WTC11 (cell line): ENCODE measurements at regions not wholly inside any gene's neighbourhood (a gene's known extent, or its start where the extent isn't known, plus 50 kb on each side); places are given as distances from the start of the nearest gene placed in this dataset.

Experiments used
- ATAC-seq: fragments of 200-7000 bp; cut with Tn5 transposase; 2 replicates; pipeline ENCODE4 v1.10.0; 2021; ENCODE audit warnings: mild to moderate bottlenecking, moderate library complexity
- CTCF ChIA-PET: fragments of 300-600 bp; sonication (Branson Sonifier 250); formaldehyde crosslinking; loops from one replicate; lab custom pipeline; 2021; ENCODE audit warnings: antibody characterized with exemption; lab: Charles Lee
- POLR2A ChIA-PET: fragments of 350-600 bp; sonication (Branson Sonifier 250); formaldehyde crosslinking; loops from one replicate; lab custom pipeline; 2021; ENCODE audit warnings: antibody characterized with exemption; lab: Charles Lee
- DNase-seq: peaks from one replicate; pipeline ENCODE4 v3.0.0; 2021; ENCODE audit warnings: low spot score
- H3K27ac Mint-ChIP-seq: 2 replicates; pipeline ENCODE4 v1.8.0; 2021; ENCODE audit warnings: mixed read lengths
- H3K27me3 Mint-ChIP-seq: 2 replicates; pipeline ENCODE4 v1.8.0; 2021; ENCODE audit warnings: low read depth, mild to moderate bottlenecking, moderate library complexity, mixed read lengths
- H3K36me3 Mint-ChIP-seq: 2 replicates; pipeline ENCODE4 v1.8.0; 2021; ENCODE audit warnings: mixed read lengths
- H3K4me1 Mint-ChIP-seq: 2 replicates; pipeline ENCODE4 v1.8.0; 2022; ENCODE audit warnings: mixed read lengths
- H3K4me3 Mint-ChIP-seq: 2 replicates; pipeline ENCODE4 v1.8.0; 2021; ENCODE audit warnings: mild to moderate bottlenecking, moderate library complexity, mixed read lengths
- H3K9me3 Mint-ChIP-seq: 2 replicates; pipeline ENCODE4 v1.8.0; 2021; ENCODE audit warnings: mixed read lengths
- ELF4 ChIP-seq: sonication (generic); formaldehyde crosslinking; IDR thresholded peaks from 2 replicates; pipeline ENCODE4 v1.8.1; 2022; ENCODE audit warnings: low read depth, mild to moderate bottlenecking, moderate library complexity, missing genetic modification reagents
- EMX1 ChIP-seq: fragments of 250-450 bp; sonication (Bioruptor Pico); IDR thresholded peaks from 2 replicates; pipeline ENCODE4 v1.8.0; 2021; ENCODE audit warnings: mild to moderate bottlenecking
- ETV6 ChIP-seq: sonication (generic); formaldehyde crosslinking; IDR thresholded peaks from 2 replicates; pipeline ENCODE4 v1.8.1; 2022; ENCODE audit warnings: mild to moderate bottlenecking, missing genetic modification reagents
- FOXP1 ChIP-seq: sonication (generic); formaldehyde crosslinking; IDR thresholded peaks from 2 replicates; pipeline ENCODE4 v1.8.0; 2022; ENCODE audit warnings: missing genetic modification reagents, mild to moderate bottlenecking, moderate library complexity, borderline replicate concordance
- NR2C2 ChIP-seq: sonication (generic); formaldehyde crosslinking; IDR thresholded peaks from 2 replicates; pipeline ENCODE4 v1.8.0; 2022; ENCODE audit warnings: mild to moderate bottlenecking, missing genetic modification reagents
- RORB ChIP-seq: fragments of 250-450 bp; sonication (Bioruptor Pico); IDR thresholded peaks from 2 replicates; pipeline ENCODE4 v1.9.0; 2021; ENCODE audit warnings: mild to moderate bottlenecking
- ZBTB21 ChIP-seq: sonication (generic); formaldehyde crosslinking; IDR thresholded peaks from 2 replicates; pipeline ENCODE4 v1.8.1; 2023; ENCODE audit warnings: mild to moderate bottlenecking, missing genetic modification reagents, borderline replicate concordance
- ZNF219 ChIP-seq: sonication (generic); formaldehyde crosslinking; IDR thresholded peaks from 2 replicates; pipeline ENCODE4 v1.8.0; 2023; ENCODE audit warnings: missing genetic modification reagents, mild to moderate bottlenecking, borderline replicate concordance
- ZNF317 ChIP-seq: sonication (generic); formaldehyde crosslinking; IDR thresholded peaks from 2 replicates; pipeline ENCODE4 v1.8.1; 2023; ENCODE audit warnings: low read depth, mild to moderate bottlenecking, moderate library complexity, missing genetic modification reagents, borderline replicate concordance
- ZNF423 ChIP-seq: fragments of 250-450 bp; sonication (Bioruptor Pico); IDR thresholded peaks from 2 replicates; pipeline ENCODE4 v2.1.2; 2022; ENCODE audit warnings: mild to moderate bottlenecking, moderate library complexity
- TF ChIP-seq, protein P1 (sequence below): sonication (generic); formaldehyde crosslinking; IDR thresholded peaks from 2 replicates; pipeline ENCODE4 v1.8.1; 2023; ENCODE audit warnings: mild to moderate bottlenecking, missing genetic modification reagents, moderate library complexity
- TF ChIP-seq, protein P2 (sequence below): sonication (generic); formaldehyde crosslinking; IDR thresholded peaks from 2 replicates; pipeline ENCODE4 v1.8.1; 2023; ENCODE audit warnings: mild to moderate bottlenecking, missing genetic modification reagents
- TF ChIP-seq, protein P3 (sequence below): sonication (generic); formaldehyde crosslinking; IDR thresholded peaks from 2 replicates; pipeline ENCODE4 v1.8.1; 2023; ENCODE audit warnings: mild to moderate bottlenecking, missing genetic modification reagents, moderate library complexity
- TF ChIP-seq, protein P4 (sequence below): sonication (generic); formaldehyde crosslinking; IDR thresholded peaks from 2 replicates; pipeline ENCODE4 v1.8.1; 2022; ENCODE audit warnings: low read depth, missing genetic modification reagents, borderline replicate concordance
- TF ChIP-seq, protein P5 (sequence below): sonication (generic); formaldehyde crosslinking; IDR thresholded peaks from 2 replicates; pipeline ENCODE4 v1.8.1; 2022; ENCODE audit warnings: mild to moderate bottlenecking, moderate library complexity, missing genetic modification reagents
- TF ChIP-seq, protein P6 (sequence below): sonication (generic); formaldehyde crosslinking; IDR thresholded peaks from 2 replicates; pipeline ENCODE4 v1.8.1; 2023; ENCODE audit warnings: mild to moderate bottlenecking, missing genetic modification reagents, borderline replicate concordance
- TF ChIP-seq, protein P7 (sequence below): sonication (generic); formaldehyde crosslinking; IDR thresholded peaks from 2 replicates; pipeline ENCODE4 v1.8.0; 2023; ENCODE audit warnings: mild to moderate bottlenecking, missing genetic modification reagents

DNA sequence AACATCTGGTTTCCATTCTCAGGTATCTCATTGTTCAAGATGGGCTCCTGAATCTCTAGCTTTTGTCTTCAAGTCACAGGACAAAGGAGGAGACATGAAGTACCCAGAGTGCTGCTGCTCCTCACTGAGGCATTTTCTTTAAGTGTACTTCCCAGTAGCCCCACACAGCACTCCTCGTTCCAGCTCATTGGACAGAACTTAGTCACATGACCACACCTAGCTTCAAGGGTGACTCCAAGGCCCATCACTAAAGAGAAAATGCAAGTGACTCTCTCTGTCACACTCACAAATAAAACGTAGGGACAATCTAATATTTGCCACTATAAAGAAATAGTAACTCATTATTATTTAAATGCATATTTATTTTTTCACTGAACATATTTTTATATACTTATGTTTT, 58.3 kb upstream of the NEUROD6 start:
- no peak for ATAC-seq
- Mint-ChIP-seq H3K4me3 (no peak overlapping the region), H3K36me3 (no peaks in the 10 kb centered on the region), H3K27me3 (no peaks in the 10 kb centered on the region), H3K9me3 (peaks cover 11% of the 10 kb centered on the region), H3K27ac (no peak overlapping the region), H3K4me1 (0 out of 2 replicates have a peak, but pooled peaks cover 3% of the 10 kb centered on the region)
- DNase-seq: no peak
- TF ChIP-seq, protein P1, sequence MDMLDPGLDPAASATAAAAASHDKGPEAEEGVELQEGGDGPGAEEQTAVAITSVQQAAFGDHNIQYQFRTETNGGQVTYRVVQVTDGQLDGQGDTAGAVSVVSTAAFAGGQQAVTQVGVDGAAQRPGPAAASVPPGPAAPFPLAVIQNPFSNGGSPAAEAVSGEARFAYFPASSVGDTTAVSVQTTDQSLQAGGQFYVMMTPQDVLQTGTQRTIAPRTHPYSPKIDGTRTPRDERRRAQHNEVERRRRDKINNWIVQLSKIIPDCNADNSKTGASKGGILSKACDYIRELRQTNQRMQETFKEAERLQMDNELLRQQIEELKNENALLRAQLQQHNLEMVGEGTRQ (CRISPR knock-in tag): peak; percentile 43; the same call in 1 of the 2 replicates
- TF ChIP-seq ZNF317 (CRISPR knock-in tag) (no peak), ZNF423 (CRISPR knock-in tag) (no peak)
- TF ChIP-seq, protein P2, sequence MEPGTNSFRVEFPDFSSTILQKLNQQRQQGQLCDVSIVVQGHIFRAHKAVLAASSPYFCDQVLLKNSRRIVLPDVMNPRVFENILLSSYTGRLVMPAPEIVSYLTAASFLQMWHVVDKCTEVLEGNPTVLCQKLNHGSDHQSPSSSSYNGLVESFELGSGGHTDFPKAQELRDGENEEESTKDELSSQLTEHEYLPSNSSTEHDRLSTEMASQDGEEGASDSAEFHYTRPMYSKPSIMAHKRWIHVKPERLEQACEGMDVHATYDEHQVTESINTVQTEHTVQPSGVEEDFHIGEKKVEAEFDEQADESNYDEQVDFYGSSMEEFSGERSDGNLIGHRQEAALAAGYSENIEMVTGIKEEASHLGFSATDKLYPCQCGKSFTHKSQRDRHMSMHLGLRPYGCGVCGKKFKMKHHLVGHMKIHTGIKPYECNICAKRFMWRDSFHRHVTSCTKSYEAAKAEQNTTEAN (CRISPR knock-in tag): no peak
- POLR2A ChIA-PET: no interaction called here
- CTCF ChIA-PET: interaction anchor here (1.4 kb wide), 1 partner anchor 27 kb away, joined by 3 read pairs; no protein-coding TSS in a partner anchor

DNA sequence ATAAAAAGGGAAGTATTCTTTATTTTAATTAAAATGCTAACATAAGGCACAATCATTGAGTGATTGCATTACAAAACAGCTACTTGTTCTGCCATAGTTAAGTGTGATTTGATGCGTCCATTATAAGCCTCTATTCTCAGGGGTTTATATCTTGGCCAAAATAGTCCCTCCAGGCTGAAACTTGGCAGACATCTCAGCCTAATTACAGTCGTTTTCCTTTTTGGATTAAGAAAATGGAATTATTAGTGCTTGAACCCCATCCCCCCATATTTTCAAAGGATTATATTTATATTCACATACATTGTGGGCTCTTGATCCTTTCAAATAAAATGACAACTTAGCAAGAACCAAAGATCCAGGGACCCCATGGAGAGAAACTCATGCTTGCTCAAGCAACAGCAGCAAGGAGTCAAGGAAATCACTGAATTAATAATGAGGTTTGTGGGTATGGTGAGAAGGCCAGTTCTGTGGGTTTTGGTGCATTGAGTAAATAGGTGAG, 66.7 kb upstream of the NEUROD6 start:
- H3K36me3 Mint-ChIP-seq: no peaks in the 10 kb centered on the region
- no peaks in the 10 kb centered on the region for H3K4me1 Mint-ChIP-seq
- ChIA-PET CTCF (no interaction called here), POLR2A (no interaction called here)
- H3K27ac Mint-ChIP-seq: no peak overlapping the region
- peaks cover 6% of the 10 kb centered on the region; the same call in 1 of the 2 replicates for H3K9me3 Mint-ChIP-seq
- TF ChIP-seq, protein P3, sequence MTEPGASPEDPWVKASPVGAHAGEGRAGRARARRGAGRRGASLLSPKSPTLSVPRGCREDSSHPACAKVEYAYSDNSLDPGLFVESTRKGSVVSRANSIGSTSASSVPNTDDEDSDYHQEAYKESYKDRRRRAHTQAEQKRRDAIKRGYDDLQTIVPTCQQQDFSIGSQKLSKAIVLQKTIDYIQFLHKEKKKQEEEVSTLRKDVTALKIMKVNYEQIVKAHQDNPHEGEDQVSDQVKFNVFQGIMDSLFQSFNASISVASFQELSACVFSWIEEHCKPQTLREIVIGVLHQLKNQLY (CRISPR knock-in tag): no peak
- TF ChIP-seq, protein P4, sequence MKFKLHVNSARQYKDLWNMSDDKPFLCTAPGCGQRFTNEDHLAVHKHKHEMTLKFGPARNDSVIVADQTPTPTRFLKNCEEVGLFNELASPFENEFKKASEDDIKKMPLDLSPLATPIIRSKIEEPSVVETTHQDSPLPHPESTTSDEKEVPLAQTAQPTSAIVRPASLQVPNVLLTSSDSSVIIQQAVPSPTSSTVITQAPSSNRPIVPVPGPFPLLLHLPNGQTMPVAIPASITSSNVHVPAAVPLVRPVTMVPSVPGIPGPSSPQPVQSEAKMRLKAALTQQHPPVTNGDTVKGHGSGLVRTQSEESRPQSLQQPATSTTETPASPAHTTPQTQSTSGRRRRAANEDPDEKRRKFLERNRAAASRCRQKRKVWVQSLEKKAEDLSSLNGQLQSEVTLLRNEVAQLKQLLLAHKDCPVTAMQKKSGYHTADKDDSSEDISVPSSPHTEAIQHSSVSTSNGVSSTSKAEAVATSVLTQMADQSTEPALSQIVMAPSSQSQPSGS (CRISPR knock-in tag): no peak
- TF ChIP-seq, protein P5, sequence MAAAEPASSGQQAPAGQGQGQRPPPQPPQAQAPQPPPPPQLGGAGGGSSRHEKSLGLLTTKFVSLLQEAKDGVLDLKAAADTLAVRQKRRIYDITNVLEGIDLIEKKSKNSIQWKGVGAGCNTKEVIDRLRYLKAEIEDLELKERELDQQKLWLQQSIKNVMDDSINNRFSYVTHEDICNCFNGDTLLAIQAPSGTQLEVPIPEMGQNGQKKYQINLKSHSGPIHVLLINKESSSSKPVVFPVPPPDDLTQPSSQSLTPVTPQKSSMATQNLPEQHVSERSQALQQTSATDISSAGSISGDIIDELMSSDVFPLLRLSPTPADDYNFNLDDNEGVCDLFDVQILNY: no peak
- TF ChIP-seq ETV6 (no peak), ZNF219 (CRISPR knock-in tag) (no peak), EMX1 (no peak), NR2C2 (CRISPR knock-in tag) (no peak), ZBTB21 (CRISPR knock-in tag) (no peak), RORB (CRISPR knock-in tag) (no peak), ELF4 (CRISPR knock-in tag) (no peak), FOXP1 (CRISPR knock-in tag) (no peak)
- TF ChIP-seq, protein P2 (CRISPR knock-in tag): no peak
- TF ChIP-seq, protein P6, sequence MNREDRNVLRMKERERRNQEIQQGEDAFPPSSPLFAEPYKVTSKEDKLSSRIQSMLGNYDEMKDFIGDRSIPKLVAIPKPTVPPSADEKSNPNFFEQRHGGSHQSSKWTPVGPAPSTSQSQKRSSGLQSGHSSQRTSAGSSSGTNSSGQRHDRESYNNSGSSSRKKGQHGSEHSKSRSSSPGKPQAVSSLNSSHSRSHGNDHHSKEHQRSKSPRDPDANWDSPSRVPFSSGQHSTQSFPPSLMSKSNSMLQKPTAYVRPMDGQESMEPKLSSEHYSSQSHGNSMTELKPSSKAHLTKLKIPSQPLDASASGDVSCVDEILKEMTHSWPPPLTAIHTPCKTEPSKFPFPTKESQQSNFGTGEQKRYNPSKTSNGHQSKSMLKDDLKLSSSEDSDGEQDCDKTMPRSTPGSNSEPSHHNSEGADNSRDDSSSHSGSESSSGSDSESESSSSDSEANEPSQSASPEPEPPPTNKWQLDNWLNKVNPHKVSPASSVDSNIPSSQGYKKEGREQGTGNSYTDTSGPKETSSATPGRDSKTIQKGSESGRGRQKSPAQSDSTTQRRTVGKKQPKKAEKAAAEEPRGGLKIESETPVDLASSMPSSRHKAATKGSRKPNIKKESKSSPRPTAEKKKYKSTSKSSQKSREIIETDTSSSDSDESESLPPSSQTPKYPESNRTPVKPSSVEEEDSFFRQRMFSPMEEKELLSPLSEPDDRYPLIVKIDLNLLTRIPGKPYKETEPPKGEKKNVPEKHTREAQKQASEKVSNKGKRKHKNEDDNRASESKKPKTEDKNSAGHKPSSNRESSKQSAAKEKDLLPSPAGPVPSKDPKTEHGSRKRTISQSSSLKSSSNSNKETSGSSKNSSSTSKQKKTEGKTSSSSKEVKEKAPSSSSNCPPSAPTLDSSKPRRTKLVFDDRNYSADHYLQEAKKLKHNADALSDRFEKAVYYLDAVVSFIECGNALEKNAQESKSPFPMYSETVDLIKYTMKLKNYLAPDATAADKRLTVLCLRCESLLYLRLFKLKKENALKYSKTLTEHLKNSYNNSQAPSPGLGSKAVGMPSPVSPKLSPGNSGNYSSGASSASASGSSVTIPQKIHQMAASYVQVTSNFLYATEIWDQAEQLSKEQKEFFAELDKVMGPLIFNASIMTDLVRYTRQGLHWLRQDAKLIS (CRISPR knock-in tag): no peak
- TF ChIP-seq, protein P7, sequence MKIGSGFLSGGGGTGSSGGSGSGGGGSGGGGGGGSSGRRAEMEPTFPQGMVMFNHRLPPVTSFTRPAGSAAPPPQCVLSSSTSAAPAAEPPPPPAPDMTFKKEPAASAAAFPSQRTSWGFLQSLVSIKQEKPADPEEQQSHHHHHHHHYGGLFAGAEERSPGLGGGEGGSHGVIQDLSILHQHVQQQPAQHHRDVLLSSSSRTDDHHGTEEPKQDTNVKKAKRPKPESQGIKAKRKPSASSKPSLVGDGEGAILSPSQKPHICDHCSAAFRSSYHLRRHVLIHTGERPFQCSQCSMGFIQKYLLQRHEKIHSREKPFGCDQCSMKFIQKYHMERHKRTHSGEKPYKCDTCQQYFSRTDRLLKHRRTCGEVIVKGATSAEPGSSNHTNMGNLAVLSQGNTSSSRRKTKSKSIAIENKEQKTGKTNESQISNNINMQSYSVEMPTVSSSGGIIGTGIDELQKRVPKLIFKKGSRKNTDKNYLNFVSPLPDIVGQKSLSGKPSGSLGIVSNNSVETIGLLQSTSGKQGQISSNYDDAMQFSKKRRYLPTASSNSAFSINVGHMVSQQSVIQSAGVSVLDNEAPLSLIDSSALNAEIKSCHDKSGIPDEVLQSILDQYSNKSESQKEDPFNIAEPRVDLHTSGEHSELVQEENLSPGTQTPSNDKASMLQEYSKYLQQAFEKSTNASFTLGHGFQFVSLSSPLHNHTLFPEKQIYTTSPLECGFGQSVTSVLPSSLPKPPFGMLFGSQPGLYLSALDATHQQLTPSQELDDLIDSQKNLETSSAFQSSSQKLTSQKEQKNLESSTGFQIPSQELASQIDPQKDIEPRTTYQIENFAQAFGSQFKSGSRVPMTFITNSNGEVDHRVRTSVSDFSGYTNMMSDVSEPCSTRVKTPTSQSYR (CRISPR knock-in tag): no peak
- ATAC-seq: no peak
- no peak overlapping the region for H3K4me3 Mint-ChIP-seq
- H3K27me3 Mint-ChIP-seq: no peaks in the 10 kb centered on the region; the same call in 1 of the 2 replicates
- DNase-seq: no peak
